OCI-LY7 (cell line): ENCODE measurements at regions not wholly inside any gene's neighbourhood (a gene's known extent, or its start where the extent isn't known, plus 50 kb on each side); places are given as distances from the start of the nearest gene placed in this dataset.

Source experiments
- CTCF ChIP-seq: fragments of 200-600 bp; sonication (generic); conservative IDR thresholded peaks from 2 replicates; pipeline ENCODE4 v1.5.1; 2014; ENCODE audit warnings: mild to moderate bottlenecking, antibody characterized with exemption, low read length, moderate library complexity, mixed read lengths
- EZH2phosphoT487 ChIP-seq: fragments of 200-600 bp; sonication (generic); IDR thresholded peaks from 2 replicates; pipeline ENCODE4 v1.6.1; 2018; ENCODE audit warnings: low read depth, borderline replicate concordance, mild to moderate bottlenecking, mixed run types, antibody characterized with exemption, low read length, moderate library complexity, mixed read lengths

- TF ChIP-seq CTCF: no peak
- no peak for TF ChIP-seq EZH2phosphoT487
Observed at GRCh38 chr9:3704890-3705289, 179.1 kb upstream of the RFX3 start.
